ENCODE measurements at regions not wholly inside any gene's neighbourhood (a gene's known extent, or its start where the extent isn't known, plus 50 kb on each side); places are given as distances from the start of the nearest gene placed in this dataset.
"Not testable (repeated sequence)": the region's sequence is repeated elsewhere in the genome, so short reads cannot be mapped to it uniquely, and the experiment has no call there.

GRCh38 chr6:130676773-130677144 lies 150.4 kb upstream of the SMLR1 start:
- no peak for DNase-seq

GRCh38 chr6:130677312-130677711 lies 149.9 kb upstream of the SMLR1 start:
- DNase-seq = no peak

GRCh38 chr6:130677766-130678165 lies 149.4 kb upstream of the SMLR1 start:
- no peak for DNase-seq

GRCh38 chr6:130679684-130680083 lies 147.5 kb upstream of the SMLR1 start:
- no peak for DNase-seq

GRCh38 chr6:130680116-130680515 lies 147.1 kb upstream of the SMLR1 start:
- DNase-seq = no peak

GRCh38 chr6:130681028-130681427 lies 146.2 kb upstream of the SMLR1 start:
- no peak for DNase-seq

- DNase-seq = no peak
Measured at GRCh38 chr6:130682066-130682465, 145.1 kb upstream of the SMLR1 start.

- DNase-seq = no peak
Measured at GRCh38 chr6:130683761-130684517, 143.3 kb upstream of the SMLR1 start.

- DNase-seq = no peak
Measured at GRCh38 chr6:130692659-130693058, 134.5 kb upstream of the SMLR1 start.

- DNase-seq = no peak
Measured at GRCh38 chr6:130693944-130694343, 133.3 kb upstream of the SMLR1 start.

- no peak for DNase-seq
Measured at GRCh38 chr6:130694606-130695005, 132.6 kb upstream of the SMLR1 start.

GRCh38 chr6:130696806-130697205 lies 130.4 kb upstream of the SMLR1 start:
- DNase-seq = no peak

- DNase-seq = no peak
Measured at GRCh38 chr6:130697271-130697994, 129.8 kb upstream of the SMLR1 start.

GRCh38 chr6:130697995-130698535 lies 129.1 kb upstream of the SMLR1 start:
- peak; percentile 39 for DNase-seq

GRCh38 chr6:130699742-130700141 lies 127.5 kb upstream of the SMLR1 start:
- no peak for DNase-seq

- DNase-seq = no peak
Measured at GRCh38 chr6:130700397-130700796, 126.8 kb upstream of the SMLR1 start.

- DNase-seq = peak; percentile 12
Measured at GRCh38 chr6:130708338-130708737, 118.9 kb upstream of the SMLR1 start.

- DNase-seq = not testable (repeated sequence)
Measured at GRCh38 chr6:130711641-130712040, 115.6 kb upstream of the SMLR1 start.

GRCh38 chr6:130713144-130713543 lies 114.1 kb upstream of the SMLR1 start:
- DNase-seq = no peak

GRCh38 chr6:130715058-130715457 lies 112.1 kb upstream of the SMLR1 start:
- DNase-seq = no peak

GRCh38 chr6:130716466-130716865 lies 110.7 kb upstream of the SMLR1 start:
- no peak for DNase-seq

- no peak for DNase-seq
Measured at GRCh38 chr6:130717657-130718056, 109.5 kb upstream of the SMLR1 start.

GRCh38 chr6:130720076-130720715 lies 107.0 kb upstream of the SMLR1 start:
- DNase-seq = no peak

GRCh38 chr6:130724089-130724488 lies 103.1 kb upstream of the SMLR1 start:
- no peak for DNase-seq
